ENCODE measurements at regions not wholly inside any gene's neighbourhood (a gene's known extent, or its start where the extent isn't known, plus 50 kb on each side); places are given as distances from the start of the nearest gene placed in this dataset.

DNA sequence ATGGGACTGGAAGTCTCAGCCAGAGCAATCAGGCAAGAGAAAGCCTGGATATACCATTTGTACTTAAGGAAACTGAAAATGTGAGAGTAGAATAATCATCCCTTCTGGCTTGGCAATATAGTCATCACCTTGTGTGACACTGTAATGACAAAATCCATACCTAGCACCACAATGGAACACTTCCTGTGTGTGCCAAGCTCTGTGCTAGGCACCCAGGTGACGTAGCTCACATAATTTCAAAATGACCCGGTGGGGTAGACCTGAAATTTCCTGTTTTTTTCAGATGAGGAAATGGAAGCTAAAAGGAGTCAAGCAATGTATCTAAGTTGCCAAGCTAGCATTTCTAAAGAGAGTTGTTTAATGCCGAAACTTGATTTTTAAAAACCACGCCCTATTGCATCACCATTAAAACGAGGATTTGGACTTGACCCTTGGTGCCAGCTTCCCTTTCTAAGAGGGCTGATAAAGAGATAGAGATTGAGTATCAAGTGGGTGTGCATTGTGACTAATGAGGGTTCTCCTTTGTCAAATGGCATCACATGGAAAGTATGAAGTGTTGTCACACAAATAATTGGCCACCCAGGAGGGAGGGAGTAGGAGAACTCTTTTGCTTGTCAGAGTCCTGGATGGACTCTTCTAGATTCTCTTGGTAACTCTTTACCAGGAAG is 141.3 kb upstream of the PDZRN3 start:
- DNase-seq (ENCODE audit: low read depth): peak; percentile 59

DNA sequence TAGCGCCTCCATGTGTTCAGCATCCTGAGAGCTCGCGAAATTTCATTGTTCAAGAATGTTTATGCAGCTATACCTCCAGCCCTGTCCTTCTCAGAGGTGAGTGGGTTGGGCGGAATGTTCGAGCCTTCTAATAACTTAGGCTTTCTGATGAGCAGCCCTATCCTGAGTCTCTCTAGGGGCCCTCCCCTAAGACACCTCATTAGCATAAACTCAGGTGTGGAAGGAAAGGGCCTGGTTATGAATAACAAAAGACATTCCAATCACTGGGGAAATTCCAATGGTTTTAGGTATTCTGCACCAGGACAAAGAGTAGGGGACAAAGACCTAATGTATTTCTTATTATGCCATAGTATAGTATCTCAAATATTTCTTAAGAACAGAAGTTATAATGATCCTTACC is 138.1 kb upstream of the PDZRN3 start:
- no peak for DNase-seq (ENCODE audit: low read depth)

DNA sequence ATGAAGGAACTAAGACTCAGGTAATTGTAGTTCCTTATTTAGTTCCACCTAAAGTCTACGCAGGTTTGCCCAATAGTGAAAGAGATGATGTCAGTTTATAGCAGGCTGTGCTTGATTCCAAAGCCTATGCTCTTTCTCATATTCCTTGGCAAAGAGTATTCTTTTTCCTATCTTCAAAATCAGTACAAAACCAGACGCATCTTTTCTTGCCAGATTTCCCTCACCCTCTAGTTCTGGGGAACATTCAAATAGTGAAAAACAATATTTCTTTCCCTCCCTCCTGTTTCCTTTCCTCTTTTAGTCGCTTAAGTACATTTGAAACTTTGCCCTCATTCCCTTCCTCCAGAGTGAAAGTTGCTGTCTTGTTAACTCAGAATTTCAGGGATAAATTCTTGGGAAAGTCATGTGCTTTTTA is 134.6 kb upstream of the PDZRN3 start:
- no peak for DNase-seq (ENCODE audit: low read depth)

DNA sequence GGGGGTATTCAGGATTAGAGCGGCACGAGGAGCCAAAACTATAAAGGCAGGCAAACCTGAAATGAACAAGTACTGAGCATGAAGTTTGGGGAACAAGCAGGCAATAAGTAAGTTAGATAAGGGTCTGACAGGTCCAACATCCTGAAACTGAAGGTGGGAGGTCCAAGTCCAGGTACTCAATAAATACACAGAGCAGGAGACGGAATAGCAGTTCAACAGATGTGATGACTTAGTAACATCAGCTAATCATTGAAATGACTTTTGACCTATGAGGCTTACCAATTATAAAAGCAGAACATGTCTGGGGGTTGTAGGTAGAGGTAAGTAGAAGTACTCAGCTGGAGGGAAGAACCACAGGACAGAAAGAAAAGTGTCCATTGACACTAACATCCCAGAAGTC is 132.8 kb upstream of the PDZRN3 start:
- DNase-seq (ENCODE audit: low read depth): no peak

DNA sequence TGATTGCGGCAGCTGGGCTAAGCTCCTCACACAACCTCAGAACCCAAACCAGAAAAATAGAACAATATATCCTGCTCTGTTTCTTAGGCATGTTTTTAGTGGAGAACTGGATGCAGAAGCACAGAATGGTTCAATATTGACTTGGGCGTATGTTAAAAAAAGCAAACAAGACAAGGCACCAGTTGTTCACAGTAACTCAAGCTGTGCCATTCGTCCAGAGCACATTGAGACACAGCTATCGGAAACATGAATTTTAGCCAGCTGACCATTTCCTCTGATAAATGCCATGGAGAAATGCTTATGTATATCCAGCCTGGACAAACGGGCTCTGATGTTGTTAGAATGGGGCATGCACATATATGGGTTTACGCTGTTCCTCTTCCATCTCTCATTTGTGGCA is 129.2 kb upstream of the PDZRN3 start:
- DNase-seq (ENCODE audit: low read depth): peak; percentile 30

DNA sequence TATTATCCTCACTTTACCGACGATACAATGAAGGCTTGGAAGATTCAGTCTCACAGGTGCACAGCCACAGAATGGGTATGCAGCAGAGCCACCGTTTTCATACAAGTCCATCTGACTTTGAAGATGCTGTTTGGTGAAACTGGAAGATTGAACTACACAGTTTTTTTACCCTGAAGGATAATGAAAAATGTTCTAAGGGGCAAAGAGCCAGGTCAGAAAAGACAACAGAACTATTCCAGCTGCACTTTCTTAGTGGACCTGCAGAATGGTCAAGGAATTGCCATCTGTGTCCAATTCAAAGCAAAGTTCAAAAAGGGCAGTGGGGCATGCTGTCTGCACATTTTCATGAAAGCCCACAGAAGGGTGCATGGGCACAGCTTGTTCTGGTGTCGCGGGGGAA is 127.6 kb upstream of the PDZRN3 start:
- DNase-seq (ENCODE audit: low read depth): no peak

DNA sequence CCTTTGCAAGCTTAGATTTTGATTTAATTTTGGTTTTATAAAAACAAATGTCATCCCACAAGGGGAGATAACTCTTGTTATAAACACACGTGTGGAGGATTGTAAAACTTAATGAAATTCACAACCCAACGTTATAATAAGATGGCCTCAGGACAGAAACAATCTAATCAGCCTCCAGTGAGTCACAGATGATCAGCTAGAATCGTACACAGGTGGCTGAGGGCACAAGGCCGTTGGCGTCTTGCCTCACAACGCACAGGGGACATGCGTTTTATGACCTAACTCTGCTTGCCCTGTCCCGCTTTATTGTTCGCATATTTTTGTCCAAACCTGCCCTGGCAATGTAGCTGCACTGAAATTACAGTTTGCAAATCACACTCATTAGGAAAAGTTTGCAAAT is 121.9 kb upstream of the PDZRN3 start:
- DNase-seq (ENCODE audit: low read depth): no peak

DNA sequence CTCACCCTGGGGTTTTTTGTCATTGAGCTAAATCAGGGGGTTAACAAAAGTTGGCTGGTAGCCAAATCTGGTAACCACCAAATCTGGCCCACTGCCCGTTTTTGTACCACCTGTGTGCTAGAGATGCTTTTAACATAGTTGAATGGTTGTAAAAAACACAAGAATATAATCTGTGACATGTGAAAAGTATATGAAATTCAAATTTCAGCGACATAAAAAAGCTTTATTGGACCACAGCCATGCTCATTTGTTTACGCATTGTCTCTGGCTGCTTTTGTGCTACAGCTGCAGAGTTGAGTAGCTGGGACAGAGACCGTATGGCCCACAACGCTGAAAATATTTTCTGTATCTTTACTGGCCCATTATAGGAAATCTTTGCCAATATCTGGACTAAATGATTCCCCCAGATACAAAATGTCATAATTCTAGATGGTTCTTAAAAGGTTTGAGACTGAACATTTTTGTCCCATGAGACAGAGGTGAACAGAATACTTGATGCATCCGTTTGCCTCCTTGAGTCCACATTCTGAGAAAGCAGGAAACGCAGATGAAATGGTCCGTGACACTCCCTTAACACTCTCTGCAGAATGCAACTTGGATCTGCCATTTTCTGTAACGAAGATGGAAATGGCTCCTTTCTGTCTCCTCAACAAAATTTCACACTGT is 120.9 kb upstream of the PDZRN3 start:
- DNase-seq (ENCODE audit: low read depth): no peak

DNA sequence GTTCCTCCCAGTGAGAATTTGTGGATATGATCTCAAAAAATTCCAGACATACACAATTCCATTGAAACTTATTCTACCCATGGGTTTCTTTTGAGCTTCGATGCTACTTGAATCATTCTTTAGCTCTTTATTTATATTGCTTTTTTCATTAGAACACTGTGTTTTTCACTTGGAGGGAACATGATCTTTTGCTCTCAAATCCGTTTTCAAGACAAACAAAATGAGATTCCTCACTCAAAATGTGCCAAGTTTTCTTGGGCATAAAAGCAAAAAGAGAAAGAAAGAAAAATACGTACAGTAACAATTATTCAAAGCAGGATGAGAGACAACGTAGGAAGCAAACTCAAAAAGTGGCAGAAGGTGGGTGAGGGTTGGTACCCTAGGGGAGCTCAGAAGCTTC is 118.8 kb upstream of the PDZRN3 start:
- no peak for DNase-seq (ENCODE audit: low read depth)

DNA sequence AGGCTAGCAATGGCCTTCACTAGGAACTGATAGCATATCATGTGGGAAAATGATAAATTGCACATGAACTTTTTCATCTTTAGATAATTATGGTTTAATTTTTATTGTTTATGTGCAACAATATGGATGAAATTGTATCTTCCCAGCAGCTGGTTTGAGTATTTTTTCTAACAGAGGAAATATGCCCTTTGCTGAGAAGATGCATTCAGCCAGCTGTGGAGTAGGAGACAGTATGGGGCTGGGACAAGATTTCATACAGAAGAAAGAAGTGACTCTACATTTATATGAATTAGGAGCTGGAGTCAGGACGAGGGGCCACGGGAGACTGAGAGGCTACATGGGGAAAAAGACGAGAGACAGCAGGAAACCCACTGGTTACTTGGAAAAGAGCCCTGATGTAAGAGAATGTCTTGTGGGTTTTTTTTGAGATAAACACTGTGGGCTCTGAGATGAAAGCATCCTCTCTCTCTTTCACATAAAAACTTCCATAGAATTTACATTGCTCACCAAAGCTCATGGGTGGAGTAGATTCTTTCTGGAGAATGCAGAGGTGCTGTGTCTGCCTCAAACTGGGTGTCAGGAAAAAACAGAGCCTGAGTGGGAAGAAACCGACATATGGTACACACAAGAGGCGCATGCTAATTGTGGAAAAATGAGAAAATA is 115.2 kb upstream of the PDZRN3 start:
- no peak for DNase-seq (ENCODE audit: low read depth)

DNA sequence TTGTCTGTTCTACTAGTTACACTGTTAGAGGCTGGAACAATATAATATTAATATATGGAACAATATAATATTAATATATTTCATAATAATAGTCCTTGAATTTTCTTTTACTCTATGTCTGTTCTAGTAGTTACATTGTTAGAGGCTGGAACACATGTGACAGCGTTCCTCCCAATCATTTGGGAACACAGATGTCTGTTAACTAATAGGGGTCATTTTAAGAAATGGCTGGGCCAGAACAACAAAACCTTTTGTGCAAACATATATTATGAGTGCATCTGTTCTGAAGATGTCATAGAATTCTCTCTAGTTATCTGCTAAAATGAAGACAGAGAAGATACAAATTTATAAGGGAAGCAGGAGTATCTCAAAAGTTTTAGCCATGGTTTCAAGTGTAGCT is 114.0 kb upstream of the PDZRN3 start:
- no peak for DNase-seq (ENCODE audit: low read depth)

DNA sequence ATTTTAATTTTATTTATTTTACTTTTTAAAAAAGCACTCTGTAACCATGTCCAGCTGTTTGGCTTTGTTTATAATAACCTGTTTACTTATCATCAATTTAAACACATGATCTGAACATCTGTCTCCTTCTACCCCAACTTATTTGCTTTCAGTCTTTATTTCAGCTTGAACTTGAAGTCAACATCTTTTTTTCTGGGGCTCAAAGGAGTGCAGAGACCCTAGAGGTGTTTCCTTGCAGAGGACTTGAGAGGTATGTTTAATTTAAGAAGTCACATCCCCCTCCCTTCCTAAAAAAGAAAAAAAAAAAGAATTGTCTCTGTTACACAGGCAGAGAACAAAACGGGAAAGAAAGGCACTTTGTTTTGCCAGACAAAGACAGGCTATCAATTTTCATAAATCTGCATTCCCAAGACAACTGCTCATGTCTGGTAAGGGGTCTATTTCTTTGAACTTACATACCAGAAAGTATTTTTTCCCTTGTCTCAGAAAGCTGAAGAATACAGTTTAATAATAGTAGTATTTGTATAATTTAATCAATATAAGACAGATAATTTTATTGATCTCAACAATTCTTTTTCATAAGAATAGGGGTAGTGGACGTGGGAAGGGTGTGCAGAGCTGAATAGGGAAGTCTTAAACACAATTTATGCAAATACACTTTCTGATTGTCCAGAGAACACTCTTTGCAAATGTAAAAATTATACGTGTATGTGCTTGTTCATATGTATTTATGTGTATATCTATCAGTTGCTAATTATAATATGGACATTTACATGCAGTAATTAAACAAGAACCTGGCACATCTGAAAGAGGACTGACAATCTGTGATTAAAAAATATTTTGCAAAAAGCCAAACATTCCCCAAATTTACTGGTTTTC is 109.7 kb upstream of the PDZRN3 start:
- DNase-seq (ENCODE audit: low read depth): peak; percentile 39

DNA sequence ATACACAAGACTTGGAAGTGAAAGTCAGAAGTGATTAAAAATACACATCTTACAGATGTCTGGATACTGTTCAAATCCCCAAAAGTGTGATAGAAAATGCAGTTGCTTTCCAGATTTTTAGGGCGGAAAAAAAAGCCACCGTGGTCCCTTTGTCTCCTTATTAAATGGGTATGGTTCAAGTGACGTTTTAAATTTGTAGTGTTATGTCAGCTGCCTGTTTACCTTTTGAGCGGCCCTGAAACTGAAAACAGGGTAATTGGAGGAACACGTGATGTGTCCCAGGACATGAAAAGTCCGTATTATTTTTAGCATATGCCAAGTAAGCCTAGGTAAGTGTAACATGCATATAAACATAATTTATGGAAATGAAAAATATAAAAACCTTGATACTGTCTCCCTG is 109.0 kb upstream of the PDZRN3 start:
- DNase-seq (ENCODE audit: low read depth): no peak

DNA sequence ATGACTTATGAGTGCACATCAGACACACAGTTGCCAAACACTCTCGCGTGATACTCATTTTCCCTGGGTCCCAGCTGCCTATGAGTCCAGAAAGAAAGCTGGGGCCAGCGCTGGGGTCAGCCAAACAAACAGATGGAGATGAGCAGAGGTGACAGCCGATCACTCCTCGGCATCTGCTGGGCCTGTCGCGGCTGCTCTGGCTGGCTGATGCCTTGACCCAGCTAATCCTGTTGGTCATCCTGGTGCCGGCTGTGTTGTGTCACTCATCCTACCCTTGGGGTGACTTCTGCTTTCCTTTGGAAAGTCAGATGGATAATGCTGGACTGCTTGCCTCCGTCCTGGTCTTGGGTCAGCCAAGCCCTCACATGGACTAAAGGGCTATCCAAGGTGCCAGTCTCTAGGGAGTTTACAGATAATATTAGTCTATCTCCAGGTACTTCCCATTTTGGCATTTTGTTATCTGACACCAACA is 105.3 kb upstream of the PDZRN3 start:
- peak; percentile 99 for DNase-seq (ENCODE audit: low read depth)

DNA sequence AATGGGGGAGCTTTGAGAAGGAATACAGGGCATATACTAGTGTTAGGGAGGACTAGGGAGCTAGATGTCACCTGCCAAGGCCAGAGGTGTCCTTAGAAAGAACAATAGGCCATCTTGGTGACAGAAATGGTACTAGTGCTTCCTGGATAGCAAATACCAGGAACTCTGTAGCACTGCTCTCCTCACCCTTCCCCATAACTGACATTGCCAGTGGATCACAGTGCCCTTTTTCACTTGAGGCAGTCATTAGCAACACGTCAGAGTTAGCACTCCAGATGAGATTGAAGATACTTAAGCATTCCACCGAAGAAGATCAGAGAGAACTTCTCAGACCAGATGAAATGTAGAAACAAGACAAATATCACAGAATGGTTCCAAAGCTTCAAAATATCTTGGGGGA is 103.1 kb upstream of the PDZRN3 start:
- DNase-seq (ENCODE audit: low read depth): peak; percentile 23

DNA sequence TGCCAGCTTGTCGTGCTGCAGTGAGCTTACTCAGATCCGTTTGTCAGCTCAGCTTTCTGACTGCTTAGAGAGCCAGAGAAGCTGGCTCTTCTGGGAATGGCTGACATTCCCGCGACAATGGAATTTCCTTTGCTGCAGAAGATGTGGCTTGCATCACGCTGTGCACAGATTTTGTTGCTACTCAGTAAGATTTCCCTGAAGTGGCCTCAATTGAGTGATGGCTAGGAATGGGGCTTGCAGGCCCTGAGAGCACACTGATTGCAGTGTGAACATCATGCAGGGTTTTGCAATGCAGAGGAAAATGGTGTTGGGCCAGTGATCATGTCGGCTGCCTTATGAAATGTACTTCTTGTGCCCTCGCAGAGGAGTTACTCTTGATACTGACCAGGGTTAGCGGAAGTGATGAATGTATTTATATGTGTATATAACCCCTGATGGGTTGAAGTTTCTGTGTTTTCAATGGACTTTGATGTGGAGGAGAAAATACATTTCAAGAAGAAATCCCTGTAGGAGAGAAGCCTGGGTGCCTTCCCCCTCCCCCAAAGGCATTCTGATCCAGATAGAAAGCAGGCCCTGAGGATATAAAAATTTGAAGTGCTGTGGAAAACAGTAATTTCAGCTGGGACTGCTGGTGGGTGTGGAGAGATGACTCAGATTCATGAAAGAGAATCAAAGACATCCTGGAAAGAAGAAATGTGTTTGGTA is 102.5 kb upstream of the PDZRN3 start:
- peak; percentile 70 for DNase-seq (ENCODE audit: low read depth)

DNA sequence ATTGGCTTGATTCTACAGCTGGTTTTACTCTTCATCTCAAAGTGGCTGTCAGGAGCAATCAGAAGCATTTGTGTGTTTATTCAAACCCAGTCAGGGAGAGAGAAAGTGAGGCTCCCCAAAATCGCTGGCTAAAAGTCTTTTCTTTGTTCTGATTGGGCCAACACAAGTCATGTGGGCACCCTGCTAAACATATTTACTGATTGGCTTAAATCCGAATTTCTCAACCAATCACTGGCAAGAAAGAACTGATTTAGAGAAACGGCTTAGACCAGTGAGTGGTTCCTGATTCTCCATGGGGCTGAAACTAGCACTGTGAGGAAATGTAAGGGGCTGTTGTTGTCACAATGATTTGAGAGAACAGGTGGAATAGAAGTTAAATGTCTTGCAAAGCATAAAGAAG is 98.9 kb upstream of the PDZRN3 start:
- DNase-seq (ENCODE audit: low read depth): no peak

DNA sequence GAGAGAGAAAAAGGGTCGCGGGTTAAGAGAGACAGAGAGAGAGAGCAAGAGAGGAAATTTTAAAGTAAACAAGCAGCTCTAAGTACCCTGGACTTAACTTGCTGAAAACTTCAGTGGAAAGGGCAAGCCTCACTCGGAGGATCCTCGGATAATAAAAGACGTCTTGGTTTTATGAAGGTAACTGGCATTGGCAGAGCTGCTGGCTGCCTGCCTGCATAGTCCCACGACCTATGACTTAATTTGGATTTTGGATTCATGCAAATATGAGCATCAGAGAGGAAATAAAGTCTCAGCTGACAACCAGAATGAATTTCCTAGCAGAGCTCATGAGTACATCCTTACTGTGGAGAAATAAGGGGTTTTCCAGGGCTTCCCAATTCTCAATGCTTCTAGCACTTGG is 95.1 kb upstream of the PDZRN3 start:
- no peak for DNase-seq (ENCODE audit: low read depth)

DNA sequence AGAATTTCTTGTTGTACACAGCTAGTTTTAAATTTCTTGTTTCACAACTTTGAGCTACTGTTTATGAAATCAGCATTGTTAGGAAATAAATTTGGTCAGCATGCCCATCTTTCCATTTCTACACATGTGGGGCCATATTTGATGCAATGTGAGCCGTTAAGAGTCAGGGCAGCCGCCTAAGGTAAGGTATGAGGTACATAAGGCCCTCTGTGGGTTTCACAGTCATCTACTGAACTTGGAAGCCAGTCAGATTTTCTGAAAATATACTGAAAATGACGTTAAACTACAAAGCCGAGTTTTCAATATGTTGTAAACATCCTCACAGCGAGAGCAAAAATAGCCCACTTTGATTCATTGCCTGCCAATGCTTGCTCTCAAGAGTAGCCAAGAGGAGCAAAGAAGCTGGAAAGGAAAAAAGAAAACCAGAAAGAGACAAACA is 94.7 kb upstream of the PDZRN3 start:
- DNase-seq (ENCODE audit: low read depth): no peak

DNA sequence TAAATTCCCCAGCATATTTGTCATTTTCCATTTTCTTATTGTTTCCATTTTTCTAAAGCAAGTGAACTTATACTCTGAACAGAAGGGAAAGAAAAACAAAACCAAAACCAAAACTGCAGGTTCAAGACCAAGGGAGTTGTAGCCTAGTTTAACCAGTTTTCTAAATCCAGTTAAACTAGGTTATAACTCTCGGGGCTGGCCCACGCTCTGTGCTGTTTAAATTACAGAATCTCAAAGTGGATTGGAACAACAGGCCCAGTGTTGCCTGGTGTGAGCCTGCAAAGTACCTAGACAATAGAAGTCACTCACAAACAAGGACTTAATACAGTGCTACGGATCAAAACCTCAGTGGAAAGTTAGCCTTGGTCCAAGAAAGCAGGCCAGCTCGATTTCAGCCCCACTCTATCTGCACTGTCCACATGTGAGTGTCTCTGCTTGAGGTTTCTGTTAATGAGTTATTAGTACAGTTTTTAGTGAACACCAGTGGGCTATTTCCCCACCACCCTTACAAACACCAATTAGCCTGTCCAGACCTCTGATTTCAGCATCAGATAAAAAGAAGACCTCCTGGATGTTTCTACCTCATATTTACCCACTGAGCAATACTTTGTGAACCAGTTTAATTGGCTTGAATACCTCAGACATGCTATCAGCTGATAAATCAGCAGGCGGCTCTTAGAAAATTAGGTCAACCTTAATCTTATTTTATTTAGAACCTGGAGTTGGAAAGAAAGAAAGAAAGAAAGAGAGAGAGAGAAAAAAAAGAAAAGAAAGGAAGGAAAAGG is 93.8 kb upstream of the PDZRN3 start:
- DNase-seq (ENCODE audit: low read depth): no peak
